Activated CD4-positive, alpha-beta T cell treated with anti-CD3 and anti-CD28 coated beads, Interleukin-2, amount 50 U/mL, for 48 hours (primary cell): ENCODE measurements at regions not wholly inside any gene's neighbourhood (a gene's known extent, or its start where the extent isn't known, plus 50 kb on each side); places are given as distances from the start of the nearest gene placed in this dataset.

Source experiments
- DNase-seq, 2 experiments: peaks; one replicate each; pipeline ENCODE4 v3.0.0-alpha.2; 2020

- DNase-seq: no peak
Measured at GRCh38 chr15:53009093-53009492, 219.0 kb upstream of the ONECUT1 start.

- DNase-seq: no peak
Measured at GRCh38 chr15:53000409-53000808, 210.3 kb upstream of the ONECUT1 start.

- no peak for DNase-seq
Measured at GRCh38 chr15:52997123-52997522, 207.0 kb upstream of the ONECUT1 start.

- no peak for DNase-seq
Measured at GRCh38 chr15:52994290-52994689, 204.2 kb upstream of the ONECUT1 start.

GRCh38 chr15:52984507-52984906 lies 194.4 kb upstream of the ONECUT1 start:
- no peak for DNase-seq

GRCh38 chr15:52980446-52980845 lies 190.3 kb upstream of the ONECUT1 start:
- DNase-seq: no peak

- no peak for DNase-seq
Measured at GRCh38 chr15:52976516-52977075, 186.5 kb upstream of the ONECUT1 start.

- DNase-seq: no peak
Measured at GRCh38 chr15:52975941-52976449, 185.9 kb upstream of the ONECUT1 start.

- DNase-seq: no peak
Measured at GRCh38 chr15:52963865-52964264, 173.7 kb upstream of the ONECUT1 start.

GRCh38 chr15:52960283-52960682 lies 170.1 kb upstream of the ONECUT1 start:
- no peak for DNase-seq

GRCh38 chr15:52943746-52944145 lies 153.6 kb upstream of the ONECUT1 start:
- no peak for DNase-seq

- DNase-seq: no peak
Measured at GRCh38 chr15:52936489-52936888, 146.4 kb upstream of the ONECUT1 start.

- DNase-seq: no peak
Measured at GRCh38 chr15:52925130-52925529, 135.0 kb upstream of the ONECUT1 start.

GRCh38 chr15:52924630-52925029 lies 134.5 kb upstream of the ONECUT1 start:
- no peak for DNase-seq

GRCh38 chr15:52923626-52924025 lies 133.5 kb upstream of the ONECUT1 start:
- DNase-seq: no peak

GRCh38 chr15:52922871-52923270 lies 132.7 kb upstream of the ONECUT1 start:
- no peak for DNase-seq

GRCh38 chr15:52912172-52912571 lies 122.0 kb upstream of the ONECUT1 start:
- DNase-seq: no peak

- DNase-seq: no peak
Measured at GRCh38 chr15:52893338-52893737, 103.2 kb upstream of the ONECUT1 start.

- no peak for DNase-seq
Measured at GRCh38 chr15:52879904-52880303, 89.8 kb upstream of the ONECUT1 start.

GRCh38 chr15:52879145-52879544 lies 89.0 kb upstream of the ONECUT1 start:
- DNase-seq: no peak

GRCh38 chr15:52876991-52877663 lies 87.0 kb upstream of the ONECUT1 start:
- DNase-seq: no peak

- DNase-seq: no peak
Measured at GRCh38 chr15:52872036-52872818, 82.1 kb upstream of the ONECUT1 start.

GRCh38 chr15:52870015-52870414 lies 79.9 kb upstream of the ONECUT1 start:
- no peak for DNase-seq

- no peak for DNase-seq
Measured at GRCh38 chr15:52866698-52867097, 76.6 kb upstream of the ONECUT1 start.
